HCT116 (cell line): ENCODE measurements at regions not wholly inside any gene's neighbourhood (a gene's known extent, or its start where the extent isn't known, plus 50 kb on each side); places are given as distances from the start of the nearest gene placed in this dataset.

Experiments used
- ATAC-seq: fragments of 200-7000 bp; cut with Tn5 transposase; 2 replicates; pipeline ENCODE4 v1.9.1; 2020; ENCODE audit warnings: mild to moderate bottlenecking, moderate library complexity
- BruUV-seq: library from RNA; stranded (reverse); fragments of 400-500 nt; replicated peaks from 2 replicates; lab custom pipeline; 2021; lab: Mats Ljungman, UMichigan
- CTCF ChIA-PET: fragments of 300-600 bp; sonication (Branson Sonifier 250); formaldehyde crosslinking; loops from one replicate; lab custom pipeline; 2021; ENCODE audit warnings: antibody characterized with exemption; lab: Charles Lee
- POLR2A ChIA-PET: fragments of 300-600, 350-600 bp; sonication (Branson Sonifier 250); formaldehyde crosslinking; loops from one replicate; lab custom pipeline; 2021; ENCODE audit warnings: antibody characterized with exemption; lab: Charles Lee
- RAD21 ChIA-PET, 2 experiments: fragments of 300-600 bp; sonication (Branson Sonifier 250); formaldehyde crosslinking; loops; one replicate each; lab custom pipeline; 2023; ENCODE audit warnings: low total read pairs in 2 of 2; ENCODE audit not compliant: uncharacterized antibody in 2 of 2, unreplicated experiment in 2 of 2, low non-redundant PET in 1 of 2; lab: Charles Lee
- DNase-seq: peaks from one replicate; pipeline ENCODE4 v3.0.0-alpha.2; 2010; ENCODE audit warnings: low read depth, low spot score
- H2AFZ ChIP-seq: fragments of 200-600 bp; shearing (Covaris generic), sonication (generic); 2 replicates; pipeline ENCODE4 v1.6.1; 2017; ENCODE audit warnings: low read depth, mixed run types, mixed read lengths, antibody characterized with exemption, low read length; ENCODE audit not compliant: poor library complexity, severe bottlenecking
- H3K27ac ChIP-seq: 2 replicates; pipeline ENCODE4 v1.5.1; 2012; ENCODE audit warnings: low read depth, low read length
- H3K27me3 ChIP-seq: fragments of 200-600 bp; sonication (generic); 2 replicates; pipeline ENCODE4 v1.6.1; 2016; ENCODE audit warnings: mixed run types, low read length, mixed read lengths; ENCODE audit not compliant: insufficient read depth
- H3K36me3 ChIP-seq, 2 experiments: fragments of 200-500 bp in 1 of 2; fragments of 200-600 bp in 1 of 2; sonication (Bioruptor generic) in 1 of 2; sonication (generic) in 1 of 2; 2 replicates each; pipeline versions ENCODE4 v1.5.1 to v1.6.1; 2014 to 2016; ENCODE audit warnings: low read length in 2 of 2, inconsistent platforms in 1 of 2, mixed read lengths in 1 of 2, mixed run types in 1 of 2; ENCODE audit not compliant: insufficient read depth in 2 of 2, control insufficient read depth in 1 of 2
- H3K4me1 ChIP-seq, 2 experiments: fragments of 200-600 bp in 1 of 2; sonication (generic) in 1 of 2; 2 replicates each; pipeline versions ENCODE4 v1.5.1 to v1.6.1; 2012 to 2017; ENCODE audit warnings: low read length in 2 of 2, inconsistent platforms in 1 of 2, mild to moderate bottlenecking in 1 of 2, mixed read lengths in 1 of 2, mixed run types in 1 of 2, moderate library complexity in 1 of 2; ENCODE audit not compliant: insufficient read depth in 2 of 2, control insufficient read depth in 1 of 2
- H3K4me2 ChIP-seq: fragments of 200-600 bp; sonication (generic); 2 replicates; pipeline ENCODE4 v1.6.1; 2017; ENCODE audit warnings: mixed run types, low read length, mixed read lengths
- H3K4me3 ChIP-seq, 2 experiments: fragments of 200-600 bp in 1 of 2; sonication (generic) in 1 of 2; replicated peaks in 1 of 2; 2 replicates each; pipeline ENCODE4 v1.5.1; 2011 to 2016; ENCODE audit warnings: low read length in 2 of 2, control low read depth in 1 of 2, low read depth in 1 of 2, mild to moderate bottlenecking in 1 of 2, mixed read lengths in 1 of 2, mixed run types in 1 of 2
- H3K79me2 ChIP-seq: fragments of 200-600 bp; sonication (generic); 2 replicates; pipeline ENCODE4 v1.6.1; 2017; ENCODE audit warnings: mild to moderate bottlenecking, mixed run types, low read length, moderate library complexity, mixed read lengths; ENCODE audit not compliant: insufficient read depth
- H3K9ac ChIP-seq: fragments of 200-600 bp; sonication (generic); 2 replicates; pipeline ENCODE4 v1.6.1; 2016; ENCODE audit warnings: low read length, mixed read lengths
- H3K9me2 ChIP-seq: fragments of 200-600 bp; sonication (generic), shearing (Covaris generic); 2 replicates; pipeline ENCODE4 v1.6.1; 2017; ENCODE audit warnings: mixed run types, mild to moderate bottlenecking, moderate library complexity; ENCODE audit not compliant: insufficient read depth
- H3K9me3 ChIP-seq, 2 experiments: fragments of 200-500 bp in 1 of 2; fragments of 200-600 bp in 1 of 2; sonication (Bioruptor generic) in 1 of 2; sonication (generic) in 1 of 2; 2 replicates each; pipeline ENCODE4 v1.6.1; 2014 to 2017; ENCODE audit warnings: low read length in 2 of 2, mixed read lengths in 2 of 2, inconsistent platforms in 1 of 2, low read depth in 1 of 2, mild to moderate bottlenecking in 1 of 2, mixed run types in 1 of 2, moderate library complexity in 1 of 2; ENCODE audit not compliant: control insufficient read depth in 1 of 2, insufficient read depth in 1 of 2
- H4K20me1 ChIP-seq: fragments of 200-600 bp; sonication (generic), shearing (Covaris generic); 2 replicates; pipeline ENCODE4 v1.6.1; 2017; ENCODE audit warnings: mixed run types, mild to moderate bottlenecking, moderate library complexity; ENCODE audit not compliant: insufficient read depth
- EGR1 ChIP-seq: IDR thresholded peaks from 2 replicates; pipeline ENCODE4 v1.6.1; 2012; ENCODE audit warnings: low read depth
- ELF1 ChIP-seq: IDR thresholded peaks from 2 replicates; pipeline ENCODE4 v1.6.1; 2012; ENCODE audit warnings: low read depth, borderline replicate concordance
- EZH2 ChIP-seq: fragments of 200-600 bp; sonication (generic); IDR thresholded peaks from 2 replicates; pipeline ENCODE4 v1.6.1; 2017; ENCODE audit warnings: antibody characterized with exemption, mixed run types
- JUND ChIP-seq: IDR thresholded peaks from 2 replicates; pipeline ENCODE4 v1.6.1; 2012
- POLR2AphosphoS5 ChIP-seq: IDR thresholded peaks from 2 replicates; pipeline ENCODE4 v1.6.1; 2011; ENCODE audit warnings: mild to moderate bottlenecking, low read depth, low read length, moderate library complexity
- SIN3A ChIP-seq: IDR thresholded peaks from 2 replicates; pipeline ENCODE4 v1.6.1; 2012; ENCODE audit warnings: low read depth
- SP1 ChIP-seq: IDR thresholded peaks from 2 replicates; pipeline ENCODE4 v1.6.1; 2012; ENCODE audit warnings: low read depth
- SRF ChIP-seq: IDR thresholded peaks from 2 replicates; pipeline ENCODE4 v1.6.1; 2012; ENCODE audit warnings: low read depth
- YY1 ChIP-seq: IDR thresholded peaks from 2 replicates; pipeline ENCODE4 v1.6.1; 2011; ENCODE audit warnings: low read length, low read depth, moderate library complexity, mild to moderate bottlenecking; ENCODE audit not compliant: insufficient replicate concordance; ENCODE audit errors: extremely low read depth
- intact Hi-C: fragments of 100-400 bp; cut with micrococcal nuclease; formaldehyde crosslinking; loops from 2 replicates; pipeline ENCODE4 v1.10.0; 2022
- TF ChIP-seq, protein P1 (sequence below): IDR thresholded peaks from 2 replicates; pipeline ENCODE4 v1.6.1; 2012
- TF ChIP-seq, protein P2 (sequence below): IDR thresholded peaks from 2 replicates; pipeline ENCODE4 v1.6.1; 2012
- TF ChIP-seq, protein P3 (sequence below): IDR thresholded peaks from 2 replicates; pipeline ENCODE4 v1.6.1; 2012; ENCODE audit warnings: low read depth

DNA sequence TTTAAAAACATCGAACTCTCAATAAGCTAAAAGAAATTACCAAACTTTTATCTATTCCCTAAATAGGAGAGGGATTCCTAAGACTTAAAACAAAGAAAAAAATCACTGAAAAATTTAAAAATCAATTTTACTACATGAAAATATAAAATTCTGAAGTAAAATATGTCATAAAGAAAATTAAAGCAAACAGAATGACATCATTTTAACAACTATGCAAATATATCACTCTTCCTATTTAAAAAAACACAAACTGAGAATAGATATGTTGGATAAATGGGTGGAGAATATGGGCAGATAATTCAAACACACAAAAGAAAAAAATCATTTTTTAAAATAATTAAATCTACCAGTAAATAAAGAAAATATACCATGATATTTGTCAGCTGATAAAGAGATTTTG is 510.0 kb downstream of the BCL11B start:
- no peak for ATAC-seq
- Histone ChIP-seq H3K4me1 (no peaks in the 10 kb centered on the region), H3K27me3 (0 out of 2 replicates have a peak, but pooled peaks cover 2% of the 10 kb centered on the region), H3K36me3 (no peaks in the 10 kb centered on the region), H4K20me1 (no peaks in the 10 kb centered on the region; the same call in 1 of the 2 replicates), H3K27ac (no peak overlapping the region), H3K9ac (no peak overlapping the region), H3K79me2 (no peaks in the 10 kb centered on the region), H3K4me2 (no peak overlapping the region), H2AFZ (no peak overlapping the region), H3K9me2 (no peaks in the 10 kb centered on the region), H3K9me3 (peaks cover 0 to 7% of the 10 kb centered on the region in 2 experiments; a peak in 1 of 4 replicates), H3K4me3 (no peak overlapping the region)
- no TSS peak for BruUV-seq
- TF ChIP-seq, protein P1, sequence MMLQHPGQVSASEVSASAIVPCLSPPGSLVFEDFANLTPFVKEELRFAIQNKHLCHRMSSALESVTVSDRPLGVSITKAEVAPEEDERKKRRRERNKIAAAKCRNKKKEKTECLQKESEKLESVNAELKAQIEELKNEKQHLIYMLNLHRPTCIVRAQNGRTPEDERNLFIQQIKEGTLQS, result no peak
- no peak for TF ChIP-seq EGR1
- no peak for TF ChIP-seq JUND
- no peak for TF ChIP-seq SIN3A
- TF ChIP-seq ELF1, result no peak
- TF ChIP-seq, protein P2, sequence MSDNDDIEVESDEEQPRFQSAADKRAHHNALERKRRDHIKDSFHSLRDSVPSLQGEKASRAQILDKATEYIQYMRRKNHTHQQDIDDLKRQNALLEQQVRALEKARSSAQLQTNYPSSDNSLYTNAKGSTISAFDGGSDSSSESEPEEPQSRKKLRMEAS, result no peak
- no peak for TF ChIP-seq YY1
- TF ChIP-seq SP1, result no peak
- TF ChIP-seq EZH2, result no peak
- no peak for TF ChIP-seq SRF
- no peak for TF ChIP-seq POLR2AphosphoS5
- TF ChIP-seq, protein P3, sequence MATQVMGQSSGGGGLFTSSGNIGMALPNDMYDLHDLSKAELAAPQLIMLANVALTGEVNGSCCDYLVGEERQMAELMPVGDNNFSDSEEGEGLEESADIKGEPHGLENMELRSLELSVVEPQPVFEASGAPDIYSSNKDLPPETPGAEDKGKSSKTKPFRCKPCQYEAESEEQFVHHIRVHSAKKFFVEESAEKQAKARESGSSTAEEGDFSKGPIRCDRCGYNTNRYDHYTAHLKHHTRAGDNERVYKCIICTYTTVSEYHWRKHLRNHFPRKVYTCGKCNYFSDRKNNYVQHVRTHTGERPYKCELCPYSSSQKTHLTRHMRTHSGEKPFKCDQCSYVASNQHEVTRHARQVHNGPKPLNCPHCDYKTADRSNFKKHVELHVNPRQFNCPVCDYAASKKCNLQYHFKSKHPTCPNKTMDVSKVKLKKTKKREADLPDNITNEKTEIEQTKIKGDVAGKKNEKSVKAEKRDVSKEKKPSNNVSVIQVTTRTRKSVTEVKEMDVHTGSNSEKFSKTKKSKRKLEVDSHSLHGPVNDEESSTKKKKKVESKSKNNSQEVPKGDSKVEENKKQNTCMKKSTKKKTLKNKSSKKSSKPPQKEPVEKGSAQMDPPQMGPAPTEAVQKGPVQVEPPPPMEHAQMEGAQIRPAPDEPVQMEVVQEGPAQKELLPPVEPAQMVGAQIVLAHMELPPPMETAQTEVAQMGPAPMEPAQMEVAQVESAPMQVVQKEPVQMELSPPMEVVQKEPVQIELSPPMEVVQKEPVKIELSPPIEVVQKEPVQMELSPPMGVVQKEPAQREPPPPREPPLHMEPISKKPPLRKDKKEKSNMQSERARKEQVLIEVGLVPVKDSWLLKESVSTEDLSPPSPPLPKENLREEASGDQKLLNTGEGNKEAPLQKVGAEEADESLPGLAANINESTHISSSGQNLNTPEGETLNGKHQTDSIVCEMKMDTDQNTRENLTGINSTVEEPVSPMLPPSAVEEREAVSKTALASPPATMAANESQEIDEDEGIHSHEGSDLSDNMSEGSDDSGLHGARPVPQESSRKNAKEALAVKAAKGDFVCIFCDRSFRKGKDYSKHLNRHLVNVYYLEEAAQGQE, result no peak
- DNase-seq, result no peak
- ChIA-PET RAD21 (no interaction called here), CTCF (no interaction called here), POLR2A (no interaction called here)
- intact Hi-C loops, result no loop called here
